Fibroblast of the aortic adventitia (primary cell): ENCODE measurements at regions not wholly inside any gene's neighbourhood (a gene's known extent, or its start where the extent isn't known, plus 50 kb on each side); places are given as distances from the start of the nearest gene placed in this dataset.
"Not testable (repeated sequence)": the region's sequence is repeated elsewhere in the genome, so short reads cannot be mapped to it uniquely, and the experiment has no call there.

Source experiments
- DNase-seq: peaks from one replicate; pipeline ENCODE4 v3.0.0-alpha.2; 2010; ENCODE audit warnings: low read depth
- H3K4me3 ChIP-seq: 2 replicates; pipeline ENCODE4 v1.5.1; 2011; ENCODE audit warnings: low read depth, mild to moderate bottlenecking, control low read depth, low read length, moderate library complexity
- CTCF ChIP-seq: IDR thresholded peaks from 2 replicates; pipeline ENCODE4 v1.5.1; 2011; ENCODE audit warnings: mild to moderate bottlenecking, low read length, control low read depth, inconsistent platforms; ENCODE audit not compliant: insufficient read depth

- no peak for TF ChIP-seq CTCF
- no peak overlapping the region for H3K4me3 ChIP-seq
- no peak for DNase-seq
Observed at GRCh38 chr6:19605624-19606023, 231.5 kb upstream of the ID4 start.

- no peak overlapping the region for H3K4me3 ChIP-seq
- DNase-seq, result no peak
- no peak for TF ChIP-seq CTCF
Observed at GRCh38 chr6:19608546-19608945, 228.6 kb upstream of the ID4 start.

GRCh38 chr6:19609972-19610641, 227.1 kb upstream of the ID4 start:
- no peak for DNase-seq
- H3K4me3 ChIP-seq, result no peak overlapping the region
- TF ChIP-seq CTCF, result no peak

- not testable (repeated sequence) for DNase-seq, H3K4me3 ChIP-seq
Observed at GRCh38 chr6:19612672-19613466, 224.3 kb upstream of the ID4 start.

- no peak for DNase-seq
- TF ChIP-seq CTCF, result no peak
Observed at GRCh38 chr6:19613678-19614077, 223.5 kb upstream of the ID4 start.

GRCh38 chr6:19616022-19616421, 221.1 kb upstream of the ID4 start:
- no peak for DNase-seq
- no peak overlapping the region for H3K4me3 ChIP-seq
- TF ChIP-seq CTCF, result no peak

More at GRCh38 chr6:19613678-19614077, 223.5 kb upstream of the ID4 start:
- H3K4me3 ChIP-seq, result no peak overlapping the region

- TF ChIP-seq CTCF, result no peak
- no peak overlapping the region for H3K4me3 ChIP-seq
- DNase-seq, result no peak
Observed at GRCh38 chr6:19632230-19632629, 204.9 kb upstream of the ID4 start.
